ENCODE measurements at regions not wholly inside any gene's neighbourhood (a gene's known extent, or its start where the extent isn't known, plus 50 kb on each side); places are given as distances from the start of the nearest gene placed in this dataset.

- Histone ChIP-seq H3K36me3 (no peaks in the 10 kb centered on the region), H3K4me3 (no peak overlapping the region), H3K27ac (no peak overlapping the region), H3K9me3 (no peaks in the 10 kb centered on the region), H3K27me3 (peaks cover 0 to 4% (median 0%) of the 10 kb centered on the region in 3 donors), H3K4me1 (no peaks in the 10 kb centered on the region)
- WGBS, 2 donors: 63 to 65% methylated on average over 8 of the region's 8 CpGs
- DNase-seq: no peak
- intact Hi-C loops (cut with DNase I): no loop called here
- TF ChIP-seq EP300 (IDR thresholded peaks at IDR 0.05) (no peak), POLR2A (IDR thresholded peaks at IDR 0.05) (no peak), POLR2AphosphoS5 (IDR thresholded peaks at IDR 0.05) (no peak), CTCF (IDR thresholded peaks at IDR 0.05) (no peak)
These were observed 99.6 kb upstream of the HMGCLL1 start for GRCh38 chr6:55678330-55679224.

- Histone ChIP-seq H3K4me3 (no peak overlapping the region), H3K27ac (no peak overlapping the region), H3K36me3 (no peaks in the 10 kb centered on the region), H3K4me1 (no peaks in the 10 kb centered on the region), H3K27me3 (no peaks in the 10 kb centered on the region), H3K9me3 (no peaks in the 10 kb centered on the region)
- 93 to 95% methylated on average over 5 of the region's 5 CpGs for WGBS, 2 donors
- intact Hi-C loops (cut with DNase I): no loop called here
- no peak for TF ChIP-seq CTCF (IDR thresholded peaks at IDR 0.05)
- no peak for TF ChIP-seq POLR2A (IDR thresholded peaks at IDR 0.05)
- TF ChIP-seq EP300 (IDR thresholded peaks at IDR 0.05): no peak
- TF ChIP-seq POLR2AphosphoS5 (IDR thresholded peaks at IDR 0.05): no peak
- no peak for DNase-seq
These were observed 97.7 kb upstream of the HMGCLL1 start for GRCh38 chr6:55676736-55677135.

DNA sequence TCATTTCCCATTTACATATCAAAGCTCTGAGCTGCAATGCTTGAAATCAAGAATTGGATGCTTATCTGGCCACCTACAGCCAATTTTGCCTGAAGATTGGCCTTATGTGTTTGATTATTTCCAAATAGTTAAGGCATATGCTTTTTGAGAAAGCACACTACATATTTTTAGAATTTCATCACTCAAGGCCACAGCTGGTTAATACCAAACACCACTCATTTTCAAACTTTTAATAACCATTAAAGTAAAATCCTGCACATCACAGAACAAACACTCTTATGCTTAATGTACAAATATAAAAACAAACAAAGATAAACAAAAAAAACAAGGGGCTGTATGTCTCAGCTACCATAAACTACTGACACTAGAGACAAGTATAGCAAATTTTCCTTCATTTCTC is 96.9 kb upstream of the HMGCLL1 start:
- DNase-seq: no peak
- Histone ChIP-seq H3K4me1 (no peaks in the 10 kb centered on the region), H3K27me3 (no peaks in the 10 kb centered on the region), H3K27ac (no peak overlapping the region), H3K4me3 (no peak overlapping the region), H3K9me3 (no peaks in the 10 kb centered on the region), H3K36me3 (no peaks in the 10 kb centered on the region)
- no peak for TF ChIP-seq CTCF (IDR thresholded peaks at IDR 0.05)
- no peak for TF ChIP-seq POLR2AphosphoS5 (IDR thresholded peaks at IDR 0.05)
- TF ChIP-seq POLR2A (IDR thresholded peaks at IDR 0.05): no peak
- TF ChIP-seq EP300 (IDR thresholded peaks at IDR 0.05): no peak
- intact Hi-C loops (cut with DNase I): no loop called here

DNA sequence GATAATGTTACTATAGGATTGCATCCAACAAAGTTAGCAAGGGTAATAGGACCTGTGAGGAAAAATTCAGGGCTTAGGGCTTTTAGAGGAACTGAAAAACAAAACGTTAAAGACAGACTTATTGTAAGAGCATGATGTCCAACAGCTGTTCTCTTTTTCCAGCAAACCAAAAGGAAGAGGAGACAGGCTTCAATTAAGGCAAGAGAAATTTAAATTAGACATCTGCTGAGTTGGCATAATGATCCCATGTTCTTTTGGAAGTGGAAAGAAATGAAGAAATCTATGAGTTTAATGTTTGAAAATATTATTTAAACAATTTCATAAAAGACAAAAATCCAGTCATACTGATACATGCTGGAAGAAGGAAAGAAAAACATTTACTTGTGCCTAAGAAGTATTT is 95.7 kb upstream of the HMGCLL1 start:
- Histone ChIP-seq H3K4me3 (no peak overlapping the region), H3K4me1 (no peaks in the 10 kb centered on the region), H3K9me3 (no peaks in the 10 kb centered on the region), H3K27me3 (no peaks in the 10 kb centered on the region), H3K27ac (no peak overlapping the region), H3K36me3 (no peaks in the 10 kb centered on the region)
- intact Hi-C loops (cut with DNase I): no loop called here
- TF ChIP-seq EP300 (IDR thresholded peaks at IDR 0.05) (no peak), CTCF (IDR thresholded peaks at IDR 0.05) (no peak), POLR2AphosphoS5 (IDR thresholded peaks at IDR 0.05) (no peak), POLR2A (IDR thresholded peaks at IDR 0.05) (no peak)
- WGBS, 2 donors: 23 to 24% methylated on average over 1 of the region's 1 CpG
- DNase-seq: no peak
